ENCODE measurements at regions not wholly inside any gene's neighbourhood (a gene's known extent, or its start where the extent isn't known, plus 50 kb on each side); places are given as distances from the start of the nearest gene placed in this dataset.

DNA sequence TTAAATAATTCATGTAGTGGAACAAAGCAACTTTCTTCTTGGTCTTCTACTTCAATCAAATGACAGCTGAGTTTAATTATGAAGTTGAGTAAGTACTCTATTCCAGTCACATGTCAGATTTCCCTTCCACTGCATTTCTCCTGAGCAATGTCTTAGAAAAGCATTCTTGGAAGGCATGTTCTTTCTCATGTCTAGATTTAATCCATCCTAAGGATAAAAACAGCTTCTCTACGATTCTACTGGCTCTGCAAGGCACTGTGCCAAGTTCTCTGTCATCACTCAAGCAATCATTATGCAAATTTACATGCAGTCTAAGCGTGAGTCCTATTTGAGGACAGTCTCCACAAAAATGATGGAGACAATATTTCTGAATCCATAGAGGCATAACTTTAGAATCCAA is 142.4 kb downstream of the YIPF5 start:
- Histone ChIP-seq H3K9me3 (no peaks in the 10 kb centered on the region), H3K27ac (peak overlapping the region in 3 of 4 donors; percentile 22 to 49 (median 46)), H3K4me3 (no peak overlapping the region), H3K4me1 (peaks cover 6 to 15% (median 10%) of the 10 kb centered on the region in 4 donors), H3K27me3 (no peaks in the 10 kb centered on the region), H3K36me3 (no peaks in the 10 kb centered on the region)
- in situ Hi-C loops (cut with MboI; ENCODE audit: low pct_ligation_motif_present in 1 of 4, low pct_unique_long_range_greater_than_20kb in 1 of 4, low sequenced_read_pairs in 3 of 4) (no loop called here), intact Hi-C loops (cut with DNase I; ENCODE audit: low total_unique reads) (no loop called here)
- DNase-seq = no peak
- no peak for TF ChIP-seq CTCF (IDR thresholded peaks at IDR 0.05)
- TF ChIP-seq POLR2A (IDR thresholded peaks at IDR 0.05) = no peak
- no peak for TF ChIP-seq POLR2AphosphoS5 (IDR thresholded peaks at IDR 0.05)
- TF ChIP-seq EP300 (IDR thresholded peaks at IDR 0.05; ENCODE audit: low read depth) = no peak
- 15 to 20% methylated on average over 2 of the region's 2 CpGs for WGBS, 2 donors (ENCODE audit: low coverage in 1 of 2)

GRCh38 chr5:144028636-144029035 is 141.8 kb downstream of the YIPF5 start:
- H3K9me3 ChIP-seq = no peaks in the 10 kb centered on the region
- TF ChIP-seq EP300 (IDR thresholded peaks at IDR 0.05; ENCODE audit: low read depth) (no peak), POLR2A (IDR thresholded peaks at IDR 0.05) (no peak), POLR2AphosphoS5 (IDR thresholded peaks at IDR 0.05) (peak in 2 of 3 donors; percentile 24 to 61), CTCF (IDR thresholded peaks at IDR 0.05) (no peak)
- H3K4me3 ChIP-seq = no peak overlapping the region
- no peaks in the 10 kb centered on the region for H3K36me3 ChIP-seq
- in situ Hi-C loops (cut with MboI; ENCODE audit: low pct_ligation_motif_present in 1 of 4, low pct_unique_long_range_greater_than_20kb in 1 of 4, low sequenced_read_pairs in 3 of 4) (no loop called here), intact Hi-C loops (cut with DNase I; ENCODE audit: low total_unique reads) (no loop called here)
- H3K4me1 ChIP-seq = peaks cover 6 to 15% (median 10%) of the 10 kb centered on the region in 4 donors
- H3K27me3 ChIP-seq = no peaks in the 10 kb centered on the region
- peak overlapping the region in 3 of 4 donors; percentile 22 to 49 (median 46) for H3K27ac ChIP-seq
- 6 to 23% methylated on average over 2 of the region's 2 CpGs for WGBS, 2 donors (ENCODE audit: low coverage in 1 of 2)
- no peak for DNase-seq

DNA sequence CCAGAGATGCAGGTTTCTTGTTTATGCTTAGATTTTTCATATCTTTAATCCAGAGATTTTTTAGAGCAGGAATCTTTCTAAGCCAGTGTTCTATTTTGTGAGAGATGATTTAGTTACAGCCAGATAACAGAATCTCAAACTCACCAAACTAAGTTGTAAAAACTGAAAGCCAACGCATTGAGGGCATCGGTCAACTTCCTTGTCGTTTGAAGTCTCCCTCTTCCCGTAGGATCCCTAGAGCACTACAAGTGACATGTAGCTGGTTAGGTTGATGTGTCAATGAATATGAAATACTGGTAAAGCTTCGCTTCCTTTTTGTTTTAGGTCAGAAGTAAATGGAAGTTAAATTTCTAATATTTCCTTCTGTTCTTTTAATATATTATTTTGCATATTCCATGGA is 139.6 kb downstream of the YIPF5 start:
- H3K27me3 ChIP-seq = no peaks in the 10 kb centered on the region
- no peak overlapping the region for H3K27ac ChIP-seq
- TF ChIP-seq CTCF (IDR thresholded peaks at IDR 0.05) (no peak), EP300 (IDR thresholded peaks at IDR 0.05; ENCODE audit: low read depth) (no peak), POLR2A (IDR thresholded peaks at IDR 0.05) (no peak)
- 59 to 83% methylated on average over 5 of the region's 5 CpGs for WGBS, 2 donors (ENCODE audit: low coverage in 1 of 2)
- DNase-seq = no peak
- H3K4me3 ChIP-seq = no peak overlapping the region
- H3K9me3 ChIP-seq = no peaks in the 10 kb centered on the region
- no peaks in the 10 kb centered on the region for H3K36me3 ChIP-seq
- peaks cover 6 to 15% (median 10%) of the 10 kb centered on the region in 4 donors for H3K4me1 ChIP-seq
- in situ Hi-C loops (cut with MboI; ENCODE audit: low pct_ligation_motif_present in 1 of 4, low pct_unique_long_range_greater_than_20kb in 1 of 4, low sequenced_read_pairs in 3 of 4) = no loop called here
- intact Hi-C loops (cut with DNase I; ENCODE audit: low total_unique reads) = loop anchor here (1.0 kb wide), 1 partner anchor 10 kb away; no protein-coding TSS in a partner anchor

GRCh38 chr5:144032375-144032774 is 138.1 kb downstream of the YIPF5 start:
- H3K9me3 ChIP-seq = no peaks in the 10 kb centered on the region
- no peak overlapping the region for H3K4me3 ChIP-seq
- H3K27me3 ChIP-seq = no peaks in the 10 kb centered on the region
- no peaks in the 10 kb centered on the region for H3K36me3 ChIP-seq
- peaks cover 6 to 15% (median 10%) of the 10 kb centered on the region in 4 donors for H3K4me1 ChIP-seq
- no peak for DNase-seq
- intact Hi-C loops (cut with DNase I; ENCODE audit: low total_unique reads) = no loop called here
- in situ Hi-C loops (cut with MboI; ENCODE audit: low pct_ligation_motif_present in 1 of 4, low pct_unique_long_range_greater_than_20kb in 1 of 4, low sequenced_read_pairs in 3 of 4) = no loop called here
- TF ChIP-seq POLR2AphosphoS5 (IDR thresholded peaks at IDR 0.05) (no peak), POLR2A (IDR thresholded peaks at IDR 0.05) (no peak)
- 41% methylated on average over 6 of the region's 6 CpGs; no CpG with 5 or more reads in 1 of the 2 donors for WGBS, 2 donors (ENCODE audit: low coverage in 1 of 2)
- H3K27ac ChIP-seq = no peak overlapping the region

DNA sequence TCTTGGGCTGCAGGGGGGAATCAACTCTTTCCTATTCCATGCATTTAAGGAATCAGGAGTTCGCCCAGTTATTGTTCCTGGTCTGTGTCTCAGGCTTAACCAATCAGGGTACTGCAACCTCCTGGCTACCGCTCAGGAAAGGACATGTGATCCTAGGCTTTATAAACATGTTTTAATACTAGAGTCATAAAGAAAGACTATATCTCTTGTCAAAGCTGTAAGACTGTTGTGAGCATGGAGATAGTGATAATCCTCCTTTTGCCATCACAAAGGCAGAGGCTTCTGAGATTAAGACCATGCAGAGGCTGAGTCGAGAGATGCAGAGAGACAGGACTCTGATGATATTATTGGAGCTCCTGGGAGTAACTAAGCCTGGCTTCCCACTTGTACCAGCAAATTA is 137.0 kb downstream of the YIPF5 start:
- Histone ChIP-seq H3K4me3 (no peak overlapping the region), H3K36me3 (no peaks in the 10 kb centered on the region), H3K27ac (no peak overlapping the region), H3K9me3 (no peaks in the 10 kb centered on the region), H3K4me1 (peaks cover 1 to 8% (median 4%) of the 10 kb centered on the region in 4 donors), H3K27me3 (no peaks in the 10 kb centered on the region)
- in situ Hi-C loops (cut with MboI; ENCODE audit: low pct_ligation_motif_present in 1 of 4, low pct_unique_long_range_greater_than_20kb in 1 of 4, low sequenced_read_pairs in 3 of 4) = no loop called here
- intact Hi-C loops (cut with DNase I; ENCODE audit: low total_unique reads) = no loop called here
- TF ChIP-seq EP300 (IDR thresholded peaks at IDR 0.05; ENCODE audit: low read depth) (no peak), POLR2AphosphoS5 (IDR thresholded peaks at IDR 0.05) (no peak), CTCF (IDR thresholded peaks at IDR 0.05) (no peak), POLR2A (IDR thresholded peaks at IDR 0.05) (no peak)
- DNase-seq = no peak
- 0 to 66% methylated on average over 1 to 3 of the region's 3 CpGs for WGBS, 2 donors (ENCODE audit: low coverage in 1 of 2)
